GM12873 (cell line): ENCODE measurements at regions not wholly inside any gene's neighbourhood (a gene's known extent, or its start where the extent isn't known, plus 50 kb on each side); places are given as distances from the start of the nearest gene placed in this dataset.

Experiments used
- TF ChIP-seq, protein P1 (sequence below): IDR thresholded peaks from 2 replicates; pipeline ENCODE4 v1.5.1; 2012; ENCODE audit warnings: low read depth, mild to moderate bottlenecking, moderate library complexity, low read length, control low read depth; ENCODE audit not compliant: insufficient read depth; ENCODE audit errors: missing control alignments

DNA sequence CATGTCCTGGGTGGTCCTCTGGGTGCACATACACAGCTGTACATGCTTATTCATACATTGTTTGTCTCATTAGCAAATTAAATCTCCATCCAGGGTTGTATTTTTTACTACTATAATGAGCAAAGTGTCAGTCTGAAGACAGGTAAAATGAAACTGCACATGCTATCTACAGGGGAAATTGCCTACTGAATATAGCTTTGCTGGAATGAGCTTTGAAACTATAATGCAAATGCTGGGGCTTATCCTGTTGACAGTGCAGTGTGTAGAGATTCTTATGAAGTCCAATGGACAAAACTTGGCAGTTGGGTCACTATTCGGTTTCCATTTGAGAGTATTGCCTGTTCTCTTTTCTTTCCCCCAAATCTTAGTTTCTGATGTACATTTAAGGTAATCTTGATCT lies 292.8 kb upstream of the LRP1B start:
- TF ChIP-seq, protein P1, sequence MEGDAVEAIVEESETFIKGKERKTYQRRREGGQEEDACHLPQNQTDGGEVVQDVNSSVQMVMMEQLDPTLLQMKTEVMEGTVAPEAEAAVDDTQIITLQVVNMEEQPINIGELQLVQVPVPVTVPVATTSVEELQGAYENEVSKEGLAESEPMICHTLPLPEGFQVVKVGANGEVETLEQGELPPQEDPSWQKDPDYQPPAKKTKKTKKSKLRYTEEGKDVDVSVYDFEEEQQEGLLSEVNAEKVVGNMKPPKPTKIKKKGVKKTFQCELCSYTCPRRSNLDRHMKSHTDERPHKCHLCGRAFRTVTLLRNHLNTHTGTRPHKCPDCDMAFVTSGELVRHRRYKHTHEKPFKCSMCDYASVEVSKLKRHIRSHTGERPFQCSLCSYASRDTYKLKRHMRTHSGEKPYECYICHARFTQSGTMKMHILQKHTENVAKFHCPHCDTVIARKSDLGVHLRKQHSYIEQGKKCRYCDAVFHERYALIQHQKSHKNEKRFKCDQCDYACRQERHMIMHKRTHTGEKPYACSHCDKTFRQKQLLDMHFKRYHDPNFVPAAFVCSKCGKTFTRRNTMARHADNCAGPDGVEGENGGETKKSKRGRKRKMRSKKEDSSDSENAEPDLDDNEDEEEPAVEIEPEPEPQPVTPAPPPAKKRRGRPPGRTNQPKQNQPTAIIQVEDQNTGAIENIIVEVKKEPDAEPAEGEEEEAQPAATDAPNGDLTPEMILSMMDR, result no peak

DNA sequence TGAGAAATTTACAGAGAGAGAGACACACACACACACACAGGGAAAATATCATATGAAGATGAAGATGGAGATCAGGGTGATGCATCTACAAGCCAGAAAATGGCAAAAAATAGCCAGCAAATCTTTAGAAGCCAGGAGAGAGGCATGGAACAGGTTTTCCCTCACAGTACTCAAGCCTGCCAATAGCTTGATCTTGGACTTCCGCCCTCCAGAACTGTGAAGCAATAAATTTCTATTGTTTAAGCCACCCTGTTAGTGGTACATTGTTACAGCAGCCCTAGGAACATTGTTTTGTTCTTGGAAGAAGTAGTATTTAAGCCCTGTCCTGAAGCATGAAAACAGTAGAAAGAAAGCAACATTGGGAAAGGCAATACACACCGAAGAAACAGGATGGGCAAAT lies 292.0 kb upstream of the LRP1B start:
- TF ChIP-seq, protein P1, result no peak

DNA sequence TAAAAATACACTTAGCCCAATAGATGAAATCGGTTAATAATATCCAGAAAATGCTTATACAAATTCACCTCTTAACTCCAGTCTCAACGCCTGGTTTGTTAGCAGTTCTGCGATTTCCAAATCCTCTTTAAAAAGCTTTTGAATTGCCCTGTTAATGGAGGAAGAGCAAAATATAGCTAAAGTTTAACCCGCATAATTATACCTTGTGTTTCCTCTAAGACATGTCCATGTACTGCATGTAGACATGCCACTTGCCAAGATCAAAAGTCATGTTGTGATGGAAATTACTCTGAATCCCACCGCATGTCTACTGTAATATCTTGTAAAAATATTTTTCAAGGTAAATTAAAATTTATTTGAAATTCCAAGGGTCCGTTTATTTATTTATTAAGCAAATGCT lies 291.2 kb upstream of the LRP1B start:
- TF ChIP-seq, protein P1, result no peak

DNA sequence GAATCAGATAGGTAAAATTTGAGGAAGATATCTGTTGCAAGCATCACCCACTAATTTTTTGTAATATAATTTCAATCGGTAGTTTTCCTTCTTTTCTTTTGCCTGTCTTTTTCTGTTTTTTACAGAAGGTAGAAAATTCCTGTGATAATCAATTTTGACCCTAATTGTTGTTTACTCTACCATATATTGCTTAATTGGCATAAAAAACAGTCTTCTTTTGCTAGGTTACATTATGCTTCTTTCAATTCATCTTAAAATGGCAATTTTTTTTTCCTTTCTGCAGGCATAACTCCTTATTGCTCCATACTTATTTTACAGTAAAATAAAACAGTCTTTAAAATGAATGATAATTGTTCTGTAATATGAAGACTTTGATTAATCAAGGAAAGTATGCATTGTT lies 286.2 kb upstream of the LRP1B start:
- TF ChIP-seq, protein P1, result no peak

DNA sequence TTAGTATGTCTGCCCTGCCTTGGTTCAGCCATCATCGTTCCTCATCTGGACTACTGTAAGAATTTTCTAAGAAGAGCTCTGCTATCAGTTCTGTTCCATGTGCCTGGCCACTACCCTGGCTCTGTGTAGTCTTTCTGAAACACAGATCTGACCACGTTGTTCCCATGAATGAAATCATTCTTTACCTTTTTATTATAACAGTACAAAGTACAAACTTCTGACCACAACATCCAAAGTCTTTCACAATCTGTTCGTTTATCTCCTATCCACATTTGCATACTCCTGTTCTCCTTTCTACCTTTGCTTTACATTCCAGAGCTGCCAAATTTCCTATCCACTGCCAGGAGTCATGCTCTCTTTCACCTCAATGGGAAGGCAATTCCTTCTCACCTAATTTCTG lies 284.6 kb upstream of the LRP1B start:
- TF ChIP-seq, protein P1, result no peak

DNA sequence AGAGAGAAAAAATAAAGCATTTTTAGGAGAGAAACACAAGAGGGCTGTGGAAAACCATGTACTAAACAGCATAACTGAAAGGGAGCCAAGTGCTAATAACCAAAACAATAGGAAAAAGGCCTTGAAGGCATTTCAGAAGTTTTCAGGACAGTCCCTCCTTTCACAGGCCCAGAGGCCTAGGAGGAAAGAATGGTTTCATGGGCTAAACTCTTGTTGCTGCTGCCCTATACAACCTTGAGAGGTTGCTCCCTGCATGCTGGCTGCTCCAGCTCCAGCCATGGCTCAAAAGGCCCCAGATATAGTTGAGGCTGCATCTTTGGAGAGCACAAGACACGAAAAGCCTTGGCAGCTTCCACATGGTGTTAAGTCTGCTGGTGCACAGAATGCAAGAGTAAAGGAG lies 267.4 kb upstream of the LRP1B start:
- TF ChIP-seq, protein P1, result no peak

DNA sequence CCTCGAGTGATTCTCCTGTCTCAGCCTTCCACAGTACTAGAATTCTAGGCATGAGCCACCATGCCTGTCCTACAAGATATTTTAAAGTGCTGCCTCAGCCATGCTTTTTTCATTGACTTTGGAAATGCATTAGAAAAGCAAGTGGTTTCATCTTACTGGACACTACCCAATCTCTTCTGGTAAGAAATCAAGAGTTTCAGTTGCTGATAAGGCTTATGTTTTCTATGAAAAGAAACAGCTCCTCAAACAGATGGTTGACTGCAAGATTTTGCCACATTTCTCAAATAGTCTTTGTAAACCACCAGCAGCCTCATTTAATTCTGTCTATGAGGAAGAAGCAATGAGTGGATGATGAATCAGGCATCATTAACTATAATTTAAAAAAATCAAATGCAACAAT lies 264.5 kb upstream of the LRP1B start:
- TF ChIP-seq, protein P1, result no peak

DNA sequence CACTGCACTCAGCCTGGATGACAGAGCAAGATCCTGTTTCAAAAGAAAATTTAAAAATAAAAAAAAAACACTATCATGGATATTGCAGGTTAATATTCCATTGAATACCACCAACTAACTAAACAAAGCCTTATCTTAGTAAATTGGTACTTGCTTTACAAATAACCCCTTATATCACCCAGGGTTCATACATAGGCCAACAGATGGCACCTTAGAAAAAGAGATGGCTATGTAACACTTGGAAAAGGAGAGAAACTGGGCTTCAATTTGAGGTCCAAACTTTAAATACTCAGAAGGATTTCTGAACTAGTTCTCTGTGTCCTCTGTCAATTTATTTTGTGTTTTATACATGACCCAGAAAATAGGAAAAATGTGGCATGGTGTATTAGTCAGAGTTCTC lies 249.6 kb upstream of the LRP1B start:
- TF ChIP-seq, protein P1, result no peak
